Left renal pelvis (tissue), 4 donors: ENCODE measurements at regions not wholly inside any gene's neighbourhood (a gene's known extent, or its start where the extent isn't known, plus 50 kb on each side); places are given as distances from the start of the nearest gene placed in this dataset.
A peak's percentile ranks its signal among the peaks of the same experiment; 100 is the strongest.

ENCODE experiments used
- DNase-seq, 4 donors: peaks; one replicate each; pipeline ENCODE4 v3.0.0-alpha.2; 2013; ENCODE audit warnings: low read depth in 4 of 4, low spot score in 3 of 4

- no peak for DNase-seq
These were observed 106.7 kb upstream of the TTC29 start for GRCh38 chr4:147052361-147052760.

- DNase-seq: no peak
These were observed 108.7 kb upstream of the TTC29 start for GRCh38 chr4:147054228-147054872.

GRCh38 chr4:147056940-147057610 is 111.4 kb upstream of the TTC29 start:
- peak in 1 of 4 donors; percentile 32 for DNase-seq

- DNase-seq: peak in 3 of 4 donors; percentile 20 to 48 (median 28)
These were observed 112.0 kb upstream of the TTC29 start for GRCh38 chr4:147057611-147058190.

GRCh38 chr4:147059064-147059731 is 113.5 kb upstream of the TTC29 start:
- no peak for DNase-seq

- no peak for DNase-seq
These were observed 114.7 kb upstream of the TTC29 start for GRCh38 chr4:147060151-147060931.

- DNase-seq: no peak
These were observed 119.2 kb upstream of the TTC29 start for GRCh38 chr4:147064856-147065255.

GRCh38 chr4:147068564-147068963 is 122.9 kb upstream of the TTC29 start:
- DNase-seq: no peak

- DNase-seq: no peak
These were observed 125.6 kb upstream of the TTC29 start for GRCh38 chr4:147071209-147071740.

- DNase-seq: no peak
These were observed 130.5 kb upstream of the TTC29 start for GRCh38 chr4:147076179-147076578.

- DNase-seq: no peak
These were observed 131.1 kb upstream of the TTC29 start for GRCh38 chr4:147076728-147077127.

GRCh38 chr4:147078362-147078761 is 132.7 kb upstream of the TTC29 start:
- DNase-seq: no peak

GRCh38 chr4:147078875-147079658 is 133.4 kb upstream of the TTC29 start:
- no peak for DNase-seq

GRCh38 chr4:147084861-147085260 is 139.2 kb upstream of the TTC29 start:
- no peak for DNase-seq

GRCh38 chr4:147085781-147086180 is 140.1 kb upstream of the TTC29 start:
- DNase-seq: no peak

- no peak for DNase-seq
These were observed 142.5 kb upstream of the TTC29 start for GRCh38 chr4:147088146-147088545.

- DNase-seq: no peak
These were observed 144.8 kb upstream of the TTC29 start for GRCh38 chr4:147090486-147090885.

GRCh38 chr4:147093206-147093605 is 147.5 kb upstream of the TTC29 start:
- DNase-seq: no peak

GRCh38 chr4:147094238-147094637 is 148.6 kb upstream of the TTC29 start:
- no peak for DNase-seq
